ENCODE measurements at regions not wholly inside any gene's neighbourhood (a gene's known extent, or its start where the extent isn't known, plus 50 kb on each side); places are given as distances from the start of the nearest gene placed in this dataset.

DNA sequence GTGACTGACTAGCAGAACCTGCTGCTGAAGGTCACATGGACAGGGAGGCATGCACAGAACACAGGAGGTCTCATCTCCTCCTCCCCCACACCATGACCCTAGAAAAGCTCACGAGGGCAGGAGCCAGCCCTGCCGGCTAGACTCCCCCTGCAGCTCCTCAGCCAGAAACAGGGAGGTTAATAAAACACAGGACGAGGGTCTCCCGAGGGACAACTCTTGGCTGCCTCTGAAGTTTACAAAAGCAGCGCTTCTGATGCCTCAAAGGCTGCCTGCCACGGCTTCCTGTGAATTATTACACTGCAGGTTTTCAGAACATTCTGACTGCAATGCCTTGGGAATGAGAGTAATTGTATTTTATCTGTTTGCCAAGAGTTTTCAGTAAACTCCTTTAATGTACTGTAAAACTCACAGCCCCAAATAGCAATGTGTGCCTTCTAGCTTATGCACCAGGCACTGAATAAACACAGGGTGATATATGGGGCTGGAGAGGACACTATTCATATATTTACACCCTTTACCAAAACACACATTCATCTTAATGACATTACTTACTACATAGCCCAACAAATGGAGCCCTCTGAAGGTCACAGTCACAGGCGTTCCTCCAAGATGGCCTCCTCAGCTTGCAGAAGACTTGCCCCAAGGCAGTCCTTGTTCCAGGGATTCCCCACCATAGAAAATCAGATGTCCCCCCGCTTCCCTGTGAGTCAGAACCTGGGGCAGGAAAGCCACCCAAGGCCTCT is 83.7 kb downstream of the C5orf15 start:
- intact Hi-C loops (cut with DNase I, micrococcal nuclease), result no loop called here
- DNase-seq (no peak), ATAC-seq (no peak)

DNA sequence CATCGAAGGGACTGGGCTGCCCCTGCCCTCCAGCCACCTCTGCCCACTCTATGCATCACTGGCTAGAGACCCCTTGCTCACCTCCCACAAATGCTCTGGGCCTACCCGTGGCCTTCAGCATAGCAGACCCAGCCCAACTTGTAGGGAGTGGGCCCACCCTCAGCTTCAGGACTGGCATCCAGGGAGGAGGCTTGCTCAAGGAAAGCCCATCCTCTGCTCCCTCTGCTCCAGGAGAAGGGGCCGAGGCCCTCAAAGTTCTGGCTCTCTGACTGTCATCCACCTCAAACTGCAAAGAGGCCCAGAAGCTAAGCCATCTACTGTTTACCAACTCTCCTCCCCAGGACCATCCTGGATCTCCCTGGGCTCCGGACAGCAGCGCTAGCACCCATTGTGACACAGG is 84.5 kb downstream of the C5orf15 start:
- DNase-seq (no peak), ATAC-seq (no peak)
- intact Hi-C loops (cut with DNase I, micrococcal nuclease), result no loop called here

GRCh38 chr5:133882846-133883245 is 85.6 kb downstream of the C5orf15 start:
- DNase-seq, result no peak
- no peak for ATAC-seq
- intact Hi-C loops (cut with DNase I, micrococcal nuclease), result no loop called here

DNA sequence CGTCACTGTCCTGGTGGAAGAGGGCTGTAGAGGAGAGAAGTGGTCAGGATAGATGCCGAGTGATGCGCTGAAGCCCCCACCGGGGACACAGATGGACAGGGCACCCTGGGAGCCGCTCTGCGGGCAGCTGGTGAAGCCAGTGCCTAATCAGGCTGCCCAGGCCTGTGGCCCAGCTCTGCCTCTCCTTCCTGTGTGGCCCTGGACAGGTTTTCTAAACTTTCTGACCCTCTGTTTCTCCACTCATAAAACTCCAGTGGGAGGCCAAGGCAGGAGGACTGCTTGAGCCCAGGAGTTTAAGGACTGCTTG is 86.1 kb downstream of the C5orf15 start:
- intact Hi-C loops (cut with DNase I, micrococcal nuclease), result no loop called here
- ATAC-seq, result no peak
- DNase-seq, result no peak

GRCh38 chr5:133881576-133882388 is 86.6 kb downstream of the C5orf15 start:
- intact Hi-C loops (cut with DNase I, micrococcal nuclease), result no loop called here
- ATAC-seq (no peak), DNase-seq (no peak)

DNA sequence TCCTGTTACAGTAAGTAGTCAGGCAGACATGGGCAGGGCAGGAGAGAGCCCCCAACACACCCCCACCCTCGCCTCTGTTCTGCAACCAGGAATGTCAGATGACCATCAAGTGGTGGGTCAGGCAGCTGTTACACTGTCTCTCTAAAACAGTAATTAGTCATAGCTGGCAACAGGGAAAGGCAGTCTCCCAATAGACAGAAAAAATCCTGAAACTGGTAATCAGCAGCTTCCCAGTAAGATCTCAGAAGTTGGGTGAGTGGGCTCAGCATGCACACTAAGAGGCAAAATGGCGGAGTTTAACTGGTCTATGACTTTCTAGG is 90.2 kb downstream of the C5orf15 start:
- intact Hi-C loops (cut with DNase I, micrococcal nuclease), result no loop called here
- ATAC-seq (no peak), DNase-seq (no peak)

DNA sequence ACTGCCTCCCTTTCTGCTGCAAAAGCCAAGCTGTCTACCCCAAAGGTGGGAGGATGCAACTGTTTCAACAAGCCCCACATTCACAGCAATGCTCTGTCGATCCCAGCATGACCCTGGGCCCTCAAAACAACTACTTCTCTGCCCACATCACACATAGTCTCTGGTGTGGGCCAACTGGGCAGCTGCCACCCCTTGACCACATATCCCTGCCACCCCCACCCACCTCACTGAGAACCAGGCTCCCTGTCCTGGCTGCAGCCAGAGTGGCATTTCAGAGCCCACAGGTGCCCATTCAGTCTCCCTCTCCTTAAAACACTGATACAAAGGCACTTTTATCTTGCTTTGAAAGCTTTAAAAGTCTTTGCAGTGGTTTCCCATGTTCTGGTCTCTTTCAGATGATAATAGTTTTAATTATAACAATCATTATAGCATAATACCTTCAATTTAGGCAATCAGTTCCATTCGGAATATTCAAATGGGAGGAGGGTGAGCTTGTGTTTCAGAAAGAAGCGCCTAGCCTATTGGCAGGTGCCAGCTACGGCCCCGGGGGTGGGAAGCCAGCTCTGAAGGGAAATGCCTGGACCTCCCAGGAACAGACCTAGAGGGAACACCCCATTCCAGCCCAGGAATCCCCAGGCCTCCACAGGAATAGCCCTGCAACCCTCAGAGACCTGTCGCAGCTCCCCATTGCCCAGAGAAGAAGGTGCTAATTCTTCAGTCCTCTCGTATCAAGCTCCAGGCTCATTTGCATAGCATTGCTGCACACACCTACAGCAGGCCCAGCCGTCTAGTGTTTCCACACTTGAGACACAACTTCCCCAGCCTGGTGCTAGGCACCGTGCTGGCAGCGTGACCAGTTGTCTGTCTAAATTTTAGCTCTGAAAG is 90.8 kb downstream of the C5orf15 start:
- DNase-seq (no peak), ATAC-seq (no peak)
- intact Hi-C loops (cut with DNase I, micrococcal nuclease), result no loop called here

DNA sequence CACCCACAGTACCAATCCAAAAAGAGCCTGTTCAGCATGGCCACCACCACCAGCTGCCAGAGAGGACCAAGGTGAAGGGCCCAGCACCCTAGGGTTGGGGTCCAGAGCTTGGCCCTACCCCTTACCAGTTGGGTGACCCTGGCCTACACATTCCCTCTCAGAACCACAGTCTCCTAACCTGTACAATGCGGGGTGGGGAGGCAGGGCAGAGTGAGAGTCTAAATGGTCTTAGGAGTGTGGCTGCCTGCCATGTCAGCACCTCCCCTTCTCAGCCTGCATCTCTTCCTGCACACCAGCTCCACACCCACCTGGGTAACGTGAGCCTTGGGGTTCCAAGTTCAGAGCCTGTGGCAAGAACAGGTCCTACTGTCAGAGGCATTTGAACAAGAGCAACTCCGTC is 92.2 kb downstream of the C5orf15 start:
- intact Hi-C loops (cut with DNase I, micrococcal nuclease), result no loop called here
- ATAC-seq, result no peak
- DNase-seq, result no peak

DNA sequence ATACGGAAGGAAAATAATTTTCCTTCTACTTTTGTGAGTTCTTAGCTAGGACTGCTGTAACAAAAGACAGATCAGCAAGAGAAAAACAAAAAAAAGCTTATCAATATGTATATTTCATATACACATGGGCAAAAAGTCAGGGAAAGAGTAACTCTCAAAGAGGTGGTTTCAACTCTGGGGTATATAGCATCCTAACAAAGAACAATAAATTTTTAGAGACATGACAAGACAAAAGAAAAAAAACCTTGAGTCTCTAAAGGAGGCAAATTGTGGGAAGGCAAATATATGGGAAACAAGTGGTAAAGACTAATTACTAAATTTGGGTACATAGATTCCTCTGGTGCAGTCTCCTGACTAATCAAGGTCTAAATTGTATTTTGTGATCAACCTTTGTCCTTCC is 93.2 kb downstream of the C5orf15 start:
- ATAC-seq (no peak), DNase-seq (no peak)
- intact Hi-C loops (cut with DNase I, micrococcal nuclease), result no loop called here

- no peak for ATAC-seq
- DNase-seq, result no peak
- intact Hi-C loops (cut with DNase I, micrococcal nuclease), result no loop called here
These were observed 95.0 kb downstream of the C5orf15 start for GRCh38 chr5:133873449-133873848.

GRCh38 chr5:133870661-133871060 is 97.8 kb downstream of the C5orf15 start:
- no peak for ATAC-seq
- no peak for DNase-seq

GRCh38 chr5:133869519-133870335 is 98.7 kb downstream of the C5orf15 start:
- intact Hi-C loops (cut with DNase I, micrococcal nuclease), result loop anchor here in 1 of 2 donors (10.0 kb wide), 1 partner anchor 445 kb away; no protein-coding TSS in a partner anchor
- DNase-seq (no peak), ATAC-seq (no peak)

More at GRCh38 chr5:133870661-133871060, 97.8 kb downstream of the C5orf15 start:
- intact Hi-C loops (cut with DNase I, micrococcal nuclease), result no loop called here

DNA sequence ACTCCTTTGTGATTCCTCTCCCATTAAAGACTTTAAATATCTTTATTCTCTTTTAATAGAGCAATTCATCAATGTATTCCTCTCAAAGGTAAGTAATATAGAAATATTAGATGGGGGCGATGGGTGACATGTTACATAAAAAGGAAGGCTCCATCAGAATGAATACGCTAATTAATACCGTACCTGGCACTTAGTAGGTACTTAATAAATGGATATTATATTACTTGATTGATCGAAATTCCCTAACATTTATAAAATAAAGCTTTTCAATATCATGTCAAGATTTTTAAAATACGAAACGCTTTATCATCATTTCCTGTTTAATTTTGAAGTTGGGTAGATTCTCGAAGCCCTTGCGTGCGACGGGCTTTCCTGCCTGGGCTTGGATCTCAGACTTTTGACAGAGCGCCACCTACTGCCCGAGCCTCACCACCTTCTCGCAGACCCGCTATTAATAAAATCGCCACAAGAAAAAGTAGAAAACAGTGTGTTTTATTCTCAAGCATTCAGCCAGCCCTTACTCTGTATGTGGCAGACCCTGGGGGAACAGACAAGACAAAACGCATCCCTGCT is 99.4 kb downstream of the C5orf15 start:
- DNase-seq (peak; percentile 49 to 83), ATAC-seq (peak; percentile 64)
- intact Hi-C loops (cut with DNase I, micrococcal nuclease), result loop anchor here in 1 of 2 donors (10.0 kb wide), 1 partner anchor 444 kb away; no protein-coding TSS in a partner anchor

DNA sequence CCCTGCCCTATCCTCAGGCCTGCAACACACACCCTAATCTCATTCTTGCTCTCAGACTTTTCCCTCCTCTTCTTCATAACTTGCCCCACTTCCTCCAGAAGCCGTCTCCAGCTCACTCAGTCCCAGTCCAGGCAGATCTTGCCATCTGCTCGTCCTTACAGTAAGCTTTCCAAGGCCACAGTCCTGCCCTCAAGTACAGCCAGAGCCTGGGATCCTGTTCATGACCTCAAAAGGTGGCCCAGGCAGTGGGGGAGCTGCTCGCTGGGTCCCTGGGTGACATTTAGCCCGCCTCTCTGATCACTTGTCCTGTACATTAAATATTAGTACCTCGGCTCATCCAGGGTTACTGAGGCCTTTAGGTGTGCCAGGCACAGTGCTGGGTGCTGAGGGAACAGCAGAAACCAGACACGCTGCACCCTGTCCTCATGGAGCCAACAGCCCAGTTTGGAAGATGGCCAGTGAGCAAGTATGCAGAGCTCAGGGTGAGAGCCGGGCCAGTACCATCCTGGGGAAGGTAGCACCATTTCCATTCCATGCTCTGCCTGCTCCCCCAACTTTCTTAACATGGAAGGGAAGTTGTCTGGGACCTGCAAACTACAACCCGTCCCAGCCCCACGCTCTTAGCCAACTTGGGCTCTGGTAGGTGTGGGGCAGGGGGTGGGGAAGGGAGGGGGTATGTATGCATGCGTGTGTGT is 100.4 kb downstream of the C5orf15 start:
- no peak for ATAC-seq
- no peak for DNase-seq
- intact Hi-C loops (cut with DNase I, micrococcal nuclease), result loop anchor here in 1 of 2 donors (10.0 kb wide), 1 partner anchor 443 kb away; no protein-coding TSS in a partner anchor

DNA sequence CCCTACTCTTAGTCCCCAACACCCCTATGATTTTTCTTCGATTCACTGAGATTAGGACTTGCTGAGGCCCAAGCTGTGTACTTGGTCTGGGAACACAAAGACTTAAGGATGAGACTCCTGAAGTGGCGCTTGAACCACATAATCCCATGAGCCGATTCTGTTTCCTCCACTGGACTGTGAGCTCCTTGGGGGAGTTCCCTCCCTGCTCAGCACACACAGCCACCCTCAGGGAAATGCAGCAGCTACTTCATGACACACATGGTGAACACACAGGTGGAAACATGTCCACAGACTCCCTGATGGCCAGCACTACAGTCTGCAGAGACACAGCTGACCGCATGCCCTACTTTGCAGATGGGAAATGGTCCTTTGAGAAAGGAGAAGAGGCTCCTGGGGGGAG is 101.1 kb downstream of the C5orf15 start:
- DNase-seq, result no peak
- intact Hi-C loops (cut with DNase I, micrococcal nuclease), result loop anchor here in 1 of 2 donors (10.0 kb wide), 1 partner anchor 443 kb away; no protein-coding TSS in a partner anchor
- no peak for ATAC-seq

- DNase-seq, result no peak
- ATAC-seq, result no peak
- intact Hi-C loops (cut with DNase I, micrococcal nuclease), result loop anchor here in 1 of 2 donors (10.0 kb wide), 1 partner anchor 442 kb away; no protein-coding TSS in a partner anchor
These were observed 101.6 kb downstream of the C5orf15 start for GRCh38 chr5:133866903-133867245.

GRCh38 chr5:133866160-133866902 is 102.1 kb downstream of the C5orf15 start:
- intact Hi-C loops (cut with DNase I, micrococcal nuclease), result loop anchor here in 1 of 2 donors (10.0 kb wide), 1 partner anchor 442 kb away; no protein-coding TSS in a partner anchor
- ATAC-seq (no peak), DNase-seq (no peak)

All from left colon (tissue), 2 donors.